ENCODE measurements at regions not wholly inside any gene's neighbourhood (a gene's known extent, or its start where the extent isn't known, plus 50 kb on each side); places are given as distances from the start of the nearest gene placed in this dataset.

GRCh38 chr2:123283431-123283830 is 741.7 kb upstream of the CNTNAP5 start:
- H3K27ac ChIP-seq: no peak overlapping the region
- DNase-seq (no peak), ATAC-seq (ENCODE audit: low FRiP score in 2 of 2) (no peak)
- no peak for TF ChIP-seq POLR2AphosphoS5 (IDR thresholded peaks at IDR 0.05)
- TF ChIP-seq POLR2A (IDR thresholded peaks at IDR 0.05): no peak
- no peak for TF ChIP-seq CTCF (IDR thresholded peaks at IDR 0.05)
- TF ChIP-seq EP300 (IDR thresholded peaks at IDR 0.05): no peak
- H3K27me3 ChIP-seq: no peaks in the 10 kb centered on the region
- H3K4me1 ChIP-seq: no peaks in the 10 kb centered on the region
- no peak overlapping the region for H3K4me3 ChIP-seq
- WGBS, 2 donors: 69 to 74% methylated on average over 2 of the region's 2 CpGs
- no peaks in the 10 kb centered on the region for H3K9me3 ChIP-seq
- H3K36me3 ChIP-seq: no peaks in the 10 kb centered on the region

- no peak for DNase-seq
Measured at GRCh38 chr2:123303731-123304130, 721.4 kb upstream of the CNTNAP5 start.

More at GRCh38 chr2:123303731-123304130, 721.4 kb upstream of the CNTNAP5 start:
- no peak for ATAC-seq (ENCODE audit: low FRiP score in 2 of 2)
- WGBS, 2 donors: 71 to 77% methylated on average over 1 of the region's 1 CpG
- no peak overlapping the region for H3K27ac ChIP-seq
- no peaks in the 10 kb centered on the region for H3K27me3 ChIP-seq
- H3K36me3 ChIP-seq: no peaks in the 10 kb centered on the region
- TF ChIP-seq EP300 (IDR thresholded peaks at IDR 0.05) (no peak), POLR2AphosphoS5 (IDR thresholded peaks at IDR 0.05) (no peak), CTCF (IDR thresholded peaks at IDR 0.05) (no peak), POLR2A (IDR thresholded peaks at IDR 0.05) (no peak)
- H3K4me3 ChIP-seq: no peak overlapping the region
- H3K4me1 ChIP-seq: no peaks in the 10 kb centered on the region
- H3K9me3 ChIP-seq: peaks cover 0 to 3% (median 0%) of the 10 kb centered on the region in 4 donors
